Pancreas (tissue), 10 donors: ENCODE measurements at regions not wholly inside any gene's neighbourhood (a gene's known extent, or its start where the extent isn't known, plus 50 kb on each side); places are given as distances from the start of the nearest gene placed in this dataset.

Experiments
- ATAC-seq, 4 donors: fragments of 200-7000 bp; cut with Tn5 transposase; one replicate each; pipeline versions ENCODE4 v1.8.0 to v1.9.1; 2020; ENCODE audit warnings: mild to moderate bottlenecking in 4 of 4, moderate library complexity in 4 of 4
- DNase-seq, 6 donors: peaks; one replicate each; pipeline ENCODE4 v3.0.0-alpha.2; 2020
- FAIRE-seq: peaks from 2 replicates; lab custom pipeline; 2012; peaks lifted over from hg19 to GRCh38; lab: Jason Lieb, UNC
- H3K27ac ChIP-seq, 4 donors: fragments of 200-600 bp; sonication (generic); 1 replicate in 3 of 4; 2 replicates in 1 of 4; pipeline versions ENCODE4 v1.5.0 to v1.8.0; 2020
- H3K27me3 ChIP-seq, 4 donors: fragments of 200-600 bp; one replicate each; pipeline ENCODE4 v1.8.0; 2021
- H3K36me3 ChIP-seq, 3 donors: fragments of 200-600 bp; sonication (generic) in 1 of 3; one replicate each; pipeline versions ENCODE4 v1.5.0 to v1.8.0; 2020 to 2021
- H3K4me1 ChIP-seq, 3 donors: fragments of 200-600 bp; one replicate each; pipeline ENCODE4 v1.8.0; 2021
- H3K4me3 ChIP-seq, 4 donors: fragments of 200-600 bp; sonication (generic) in 2 of 4; one replicate each; pipeline versions ENCODE4 v1.5.0 to v1.8.0; 2020 to 2021
- H3K9me3 ChIP-seq, 4 donors: fragments of 200-600 bp; one replicate each; pipeline ENCODE4 v1.8.0; 2021
- CTCF ChIP-seq, 4 donors: fragments of 200-600 bp; sonication (generic) in 3 of 4; IDR thresholded peaks; one replicate each; pipeline versions ENCODE4 v1.5.0 to v1.8.0; 2021; ENCODE audit warnings: antibody characterized with exemption in 4 of 4
- WGBS, 2 donors: extraction: QIAGEN DNeasy Blood & Tissue Kit; methylation state at CpG; one replicate each; pipeline ENCODE4 v1.1.7; 2013; 5-methylcytosine and 5-hydroxymethylcytosine counted together
- intact Hi-C, 3 donors: fragments of 100-400 bp; cut with DNase I; formaldehyde crosslinking; loops; one replicate each; pipeline versions ENCODE4 v1.11.1 to v1.14.2; 2022
- donor health status: healthy with polysubstance abuse.
- donor health status: DM: no; HTN: no; CAD: no; lungs with moderate emphysema.
- donor health status: DM: no; HTN: no; CAD: no.
- donor health status: control.
- donor health status: control.
- donor health status: Bipolar disorder and iron deficiency.
- donor health status: DM: yes; HTN: yes; CAD: no.
- donor health status: DM: no; HTN: no; CAD: no.
- donor health status: DM: no; HTN: no; CAD: no.
- donor health status: DM: yes; HTN: yes; CAD: no.

GRCh38 chr20:4088766-4089165 lies 59.9 kb upstream of the SMOX start:
- no peak for ATAC-seq
- intact Hi-C loops = loop anchor here in 2 of 3 donors (5.0 to 10.0 kb wide), 5 partner anchors 71 to 414 kb away; partner anchors contain the start of genes PANK2 (in 1 of the 2) and RNF24 (in 1 of the 2)

GRCh38 chr20:4087923-4088322 lies 60.7 kb upstream of the SMOX start:
- WGBS, 2 donors = 60 to 72% methylated on average over 4 of the region's 4 CpGs
- Histone ChIP-seq H3K4me1 (peaks cover 0 to 6% (median 0%) of the 10 kb centered on the region in 3 donors), H3K4me3 (no peak overlapping the region), H3K9me3 (no peaks in the 10 kb centered on the region), H3K27me3 (no peaks in the 10 kb centered on the region), H3K36me3 (no peaks in the 10 kb centered on the region), H3K27ac (no peak overlapping the region)
- TF ChIP-seq CTCF (IDR thresholded peaks at IDR 0.05) = no peak
- intact Hi-C loops = loop anchor here in 2 of 3 donors (5.0 to 10.0 kb wide), 5 partner anchors 71 to 413 kb away; partner anchors contain the start of genes PANK2 (in 1 of the 2) and RNF24 (in 1 of the 2)
- ATAC-seq = no peak
- no peak for DNase-seq
- FAIRE-seq = no peak

More at GRCh38 chr20:4088766-4089165, 59.9 kb upstream of the SMOX start:
- no peak for TF ChIP-seq CTCF (IDR thresholded peaks at IDR 0.05)
- peaks cover 0 to 6% (median 0%) of the 10 kb centered on the region in 3 donors for H3K4me1 ChIP-seq
- WGBS, 2 donors = 85 to 93% methylated on average over 4 of the region's 4 CpGs
- no peaks in the 10 kb centered on the region for H3K36me3 ChIP-seq
- H3K4me3 ChIP-seq = no peak overlapping the region
- H3K27ac ChIP-seq = no peak overlapping the region
- no peak for FAIRE-seq
- no peaks in the 10 kb centered on the region for H3K27me3 ChIP-seq
- DNase-seq = no peak
- H3K9me3 ChIP-seq = no peaks in the 10 kb centered on the region

GRCh38 chr20:4086771-4087687 lies 61.6 kb upstream of the SMOX start:
- ATAC-seq = no peak
- Histone ChIP-seq H3K27ac (no peak overlapping the region), H3K9me3 (no peaks in the 10 kb centered on the region), H3K4me3 (no peak overlapping the region), H3K4me1 (peaks cover 0 to 6% (median 0%) of the 10 kb centered on the region in 3 donors), H3K27me3 (no peaks in the 10 kb centered on the region), H3K36me3 (no peaks in the 10 kb centered on the region)
- FAIRE-seq = no peak
- 76 to 89% methylated on average over 13 of the region's 13 CpGs for WGBS, 2 donors
- TF ChIP-seq CTCF (IDR thresholded peaks at IDR 0.05) = no peak
- no peak for DNase-seq
- intact Hi-C loops = loop anchor here in 2 of 3 donors (5.0 to 10.0 kb wide), 5 partner anchors 70 to 412 kb away; partner anchors contain the start of genes PANK2 (in 1 of the 2) and RNF24 (in 1 of the 2)

DNA sequence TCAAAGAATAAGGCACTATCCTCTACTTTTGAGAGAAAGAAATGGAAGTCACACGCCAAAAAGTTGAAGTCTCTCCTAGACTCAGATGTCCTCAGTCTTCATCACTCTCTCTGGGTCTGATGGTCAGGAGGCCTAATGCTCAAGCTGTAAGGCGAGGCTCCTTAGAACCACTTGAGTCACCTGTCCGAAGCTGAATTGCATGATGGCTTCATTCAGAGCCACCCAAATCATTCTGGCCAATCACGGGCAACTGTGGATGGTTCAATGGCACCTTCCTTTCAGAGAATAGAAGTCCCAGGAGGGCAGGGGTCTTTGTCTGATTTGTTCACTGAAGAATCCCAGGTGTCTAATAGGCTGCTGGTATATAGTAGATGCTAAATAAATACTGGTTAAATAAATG lies 63.9 kb upstream of the SMOX start:
- no peak for DNase-seq
- Histone ChIP-seq H3K27ac (no peak overlapping the region), H3K36me3 (no peaks in the 10 kb centered on the region), H3K9me3 (no peaks in the 10 kb centered on the region), H3K4me3 (no peak overlapping the region), H3K27me3 (no peaks in the 10 kb centered on the region), H3K4me1 (peaks cover 0 to 3% (median 0%) of the 10 kb centered on the region in 3 donors)
- WGBS, 2 donors = 47 to 54% methylated on average over 4 of the region's 4 CpGs
- intact Hi-C loops = loop anchor here in 2 of 3 donors (5.0 to 10.0 kb wide), 5 partner anchors 67 to 410 kb away; partner anchors contain the start of genes PANK2 (in 1 of the 2) and RNF24 (in 1 of the 2)
- ATAC-seq = no peak
- TF ChIP-seq CTCF (IDR thresholded peaks at IDR 0.05) = no peak
- no peak for FAIRE-seq
